ACC112 (cell line): ENCODE measurements at regions not wholly inside any gene's neighbourhood (a gene's known extent, or its start where the extent isn't known, plus 50 kb on each side); places are given as distances from the start of the nearest gene placed in this dataset.
"Not testable (repeated sequence)": the region's sequence is repeated elsewhere in the genome, so short reads cannot be mapped to it uniquely, and the experiment has no call there.

ENCODE experiments used
- H2AFZ ChIP-seq: fragments of 200-600 bp; sonication (generic); one replicate; pipeline ENCODE4 v1.6.0; 2017; ENCODE audit warnings: antibody characterized with exemption, low read length; ENCODE audit not compliant: unreplicated experiment
- H3K27ac ChIP-seq: fragments of 200-600 bp; sonication (generic); 2 replicates; pipeline ENCODE4 v1.5.1; 2014; ENCODE audit warnings: low read depth, mild to moderate bottlenecking, antibody characterized with exemption, low read length, moderate library complexity
- H3K27me3 ChIP-seq: fragments of 200-600 bp; sonication (generic); 2 replicates; pipeline ENCODE4 v1.6.1; 2014; ENCODE audit warnings: mild to moderate bottlenecking, antibody characterized with exemption, low read length, moderate library complexity, mixed read lengths; ENCODE audit not compliant: insufficient read depth
- H3K36me3 ChIP-seq: fragments of 200-600 bp; sonication (generic); 2 replicates; pipeline ENCODE4 v1.6.1; 2016; ENCODE audit warnings: mild to moderate bottlenecking, antibody characterized with exemption, low read length, moderate library complexity, mixed read lengths; ENCODE audit not compliant: insufficient read depth
- H3K4me1 ChIP-seq: fragments of 200-600 bp; sonication (generic); one replicate; pipeline ENCODE4 v1.6.1; 2016; ENCODE audit warnings: low read length, mixed read lengths; ENCODE audit not compliant: insufficient read depth, unreplicated experiment, control insufficient read depth
- H3K4me3 ChIP-seq: fragments of 200-600 bp; sonication (generic); 2 replicates; pipeline ENCODE4 v1.5.1; 2014; ENCODE audit warnings: mild to moderate bottlenecking, low read depth, low read length
- H3K79me2 ChIP-seq: fragments of 200-600 bp; sonication (generic); one replicate; pipeline ENCODE4 v1.6.0; 2016; ENCODE audit warnings: low read length; ENCODE audit not compliant: control insufficient read depth, unreplicated experiment, insufficient read depth

DNA sequence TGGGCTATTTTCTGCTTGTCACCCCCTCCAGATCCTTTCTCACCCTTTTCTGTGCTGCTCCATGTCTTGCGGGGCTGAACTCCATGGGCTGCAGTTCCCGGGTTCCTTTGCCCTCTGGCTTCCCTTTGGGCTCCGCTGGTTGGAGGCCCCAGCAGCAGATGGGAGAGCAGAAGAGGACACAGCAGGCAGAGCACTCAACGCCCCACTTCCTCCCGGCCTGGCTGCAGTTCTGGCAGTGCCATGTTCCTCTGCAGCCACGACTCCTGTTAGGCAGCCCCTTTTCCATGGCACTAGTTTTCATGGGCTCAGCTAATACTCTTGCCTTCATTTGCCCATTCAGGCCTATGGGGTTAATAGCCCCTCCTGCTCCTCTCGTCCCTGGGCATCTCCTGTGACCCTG, 127.1 kb downstream of the TENT5C start:
- no peaks in the 10 kb centered on the region for H3K79me2 ChIP-seq
- H3K36me3 ChIP-seq, result no peaks in the 10 kb centered on the region
- H3K4me1 ChIP-seq, result peaks cover 10% of the 10 kb centered on the region
- no peak overlapping the region for H3K4me3 ChIP-seq
- H2AFZ ChIP-seq, result no peak overlapping the region
- H3K27ac ChIP-seq, result no peak overlapping the region
- peaks cover under 1% of the 10 kb centered on the region; the same call in 1 of the 2 replicates for H3K27me3 ChIP-seq

DNA sequence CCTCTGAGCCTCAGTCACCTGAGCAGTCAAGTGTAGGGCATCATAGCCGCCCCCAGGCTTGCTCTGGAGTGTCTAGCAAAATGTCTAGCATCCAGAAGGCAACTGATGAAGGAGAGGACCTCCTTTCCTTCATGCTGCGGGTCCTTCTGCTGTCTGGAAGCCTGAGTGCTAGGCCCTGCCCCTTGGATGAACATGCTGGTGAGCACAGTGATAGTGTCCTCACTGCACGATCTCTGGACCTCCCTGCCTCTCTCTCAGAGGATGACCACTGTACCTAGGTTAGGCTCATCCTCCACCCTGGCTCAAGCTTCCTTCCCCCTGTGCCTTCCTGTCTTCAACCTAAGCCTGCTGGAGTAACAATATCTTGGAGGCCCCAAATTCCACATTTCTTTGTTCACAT, 128.6 kb downstream of the TENT5C start:
- Histone ChIP-seq H3K27me3 (no peaks in the 10 kb centered on the region), H3K36me3 (no peaks in the 10 kb centered on the region), H2AFZ (peak overlapping the region; percentile 94), H3K27ac (no peak overlapping the region), H3K4me1 (peaks cover 10% of the 10 kb centered on the region), H3K79me2 (no peaks in the 10 kb centered on the region), H3K4me3 (peak overlapping the region; percentile 71; the same call in 1 of the 2 replicates)

DNA sequence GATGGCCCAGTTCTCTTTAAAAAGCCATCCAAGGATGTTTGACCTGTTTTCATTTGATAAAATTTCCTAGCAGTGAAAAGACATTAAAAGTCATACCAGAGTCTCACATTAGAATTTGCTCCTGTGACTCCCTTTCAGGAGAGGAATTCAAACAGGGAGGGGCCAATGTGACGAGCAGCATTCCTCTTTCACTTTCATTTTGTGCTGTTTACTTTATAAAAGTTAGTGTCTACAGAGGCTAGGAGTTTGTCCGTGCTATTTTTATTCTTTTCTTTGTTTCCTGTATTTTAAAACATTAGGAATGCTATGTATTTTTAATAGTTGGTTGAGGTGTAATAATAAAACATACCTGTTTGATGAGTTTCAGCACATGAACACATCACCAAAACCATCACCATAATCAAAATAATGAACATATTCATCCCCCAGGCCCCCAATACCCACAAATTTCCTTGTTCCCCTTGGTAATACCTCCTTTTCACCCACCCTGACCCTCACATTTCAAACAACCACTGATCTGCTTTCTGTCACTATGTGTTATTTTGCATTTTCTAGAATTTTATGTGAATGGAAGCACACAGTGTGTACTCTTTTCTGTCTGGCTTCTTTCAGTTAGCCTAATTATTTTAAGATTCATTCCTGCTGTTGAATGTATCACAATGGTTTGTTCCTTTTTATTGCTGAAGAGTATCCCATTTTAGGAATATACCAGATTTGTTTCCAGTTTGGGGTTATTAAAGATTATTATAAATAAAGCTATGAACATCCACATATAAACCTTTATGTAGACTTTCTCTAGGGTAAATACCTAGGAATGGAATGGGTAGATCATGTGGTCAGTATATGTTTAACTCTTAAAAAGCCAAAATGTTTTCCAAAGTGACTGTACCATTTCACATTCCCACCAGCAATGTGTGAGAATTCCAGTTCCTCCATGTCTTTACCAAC, 129.5 kb downstream of the TENT5C start:
- H3K4me3 ChIP-seq, result peak overlapping the region; percentile 71
- peak overlapping the region; percentile 94 for H2AFZ ChIP-seq
- H3K4me1 ChIP-seq, result peaks cover 10% of the 10 kb centered on the region
- no peaks in the 10 kb centered on the region for H3K79me2 ChIP-seq
- no peaks in the 10 kb centered on the region for H3K36me3 ChIP-seq
- H3K27ac ChIP-seq, result peak overlapping the region; percentile 22; the same call in 1 of the 2 replicates
- H3K27me3 ChIP-seq, result no peaks in the 10 kb centered on the region

DNA sequence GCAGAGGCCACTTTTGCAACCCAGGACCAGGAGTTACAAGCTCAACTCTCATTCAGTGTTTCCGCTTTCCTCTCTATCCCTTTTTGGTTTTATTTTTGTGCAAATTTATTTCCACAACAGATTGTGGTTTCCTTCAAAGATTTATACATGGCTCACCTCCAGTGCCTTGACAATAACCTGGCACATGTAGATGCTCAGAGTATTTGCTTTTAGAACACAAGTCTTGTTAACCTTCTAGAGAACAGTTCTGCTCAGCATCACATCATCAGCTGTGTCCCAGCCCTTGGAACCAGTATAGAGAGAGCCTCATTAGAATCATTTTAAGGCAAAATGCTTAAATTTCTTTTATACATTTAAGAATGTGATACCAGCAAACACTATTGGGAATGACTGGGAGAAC, 133.7 kb downstream of the TENT5C start:
- Histone ChIP-seq H3K79me2 (no peaks in the 10 kb centered on the region), H3K36me3 (no peaks in the 10 kb centered on the region), H3K27ac (no peak overlapping the region), H3K4me1 (peaks cover 9% of the 10 kb centered on the region), H3K4me3 (no peak overlapping the region), H3K27me3 (no peaks in the 10 kb centered on the region), H2AFZ (no peak overlapping the region)

GRCh38 chr1:117740496-117740895, 134.6 kb downstream of the TENT5C start:
- Histone ChIP-seq H2AFZ (no peak overlapping the region), H3K36me3 (no peaks in the 10 kb centered on the region), H3K27me3 (no peaks in the 10 kb centered on the region), H3K4me3 (no peak overlapping the region), H3K4me1 (peaks cover 3% of the 10 kb centered on the region), H3K79me2 (no peaks in the 10 kb centered on the region), H3K27ac (no peak overlapping the region)

DNA sequence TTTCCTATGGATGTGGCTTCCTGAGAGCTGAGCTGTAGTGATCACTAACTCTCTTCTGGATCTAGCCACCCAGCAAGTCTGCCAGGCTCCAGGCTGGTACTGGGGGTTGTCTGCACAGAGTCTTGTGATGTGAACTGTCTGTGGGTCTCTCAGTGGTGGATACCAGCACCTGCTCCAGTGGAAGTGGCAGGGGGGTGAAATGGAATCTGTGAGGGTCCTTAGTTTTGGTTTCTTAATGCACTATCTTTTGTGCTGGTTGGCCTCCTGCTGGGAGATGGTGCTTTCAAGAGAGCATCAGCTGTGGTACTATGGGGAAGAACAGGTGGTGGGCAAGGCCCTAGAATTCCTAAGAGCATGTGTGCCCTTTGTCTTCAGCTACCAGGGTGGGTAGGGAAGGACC, 140.7 kb downstream of the TENT5C start:
- not testable (repeated sequence) for H3K4me1 ChIP-seq, H2AFZ ChIP-seq, H3K27ac ChIP-seq, H3K36me3 ChIP-seq, H3K4me3 ChIP-seq, H3K79me2 ChIP-seq
- H3K27me3 ChIP-seq, result peaks cover 12% of the 10 kb centered on the region; the same call in 1 of the 2 replicates

DNA sequence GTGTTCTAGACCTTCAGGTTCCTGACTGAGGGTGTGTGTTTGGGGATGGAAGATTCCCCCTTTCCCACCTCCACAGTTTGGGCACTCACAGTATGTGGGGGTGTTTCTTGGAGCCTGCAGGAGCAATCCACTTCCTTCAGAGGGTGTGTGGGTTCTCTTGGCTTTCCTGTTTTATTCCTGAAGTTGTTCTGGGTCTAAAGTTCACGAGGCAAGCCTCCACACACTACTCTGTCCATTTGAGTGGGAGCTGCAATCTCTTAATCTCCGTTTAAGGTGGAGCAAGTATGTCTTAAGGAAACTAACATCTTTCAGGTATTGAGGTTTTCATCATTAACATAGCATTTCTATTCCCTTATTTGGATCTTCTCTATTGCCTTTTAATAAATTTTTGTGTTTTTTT, 141.8 kb downstream of the TENT5C start:
- no peak overlapping the region for H3K4me3 ChIP-seq
- H3K27me3 ChIP-seq, result peaks cover 12% of the 10 kb centered on the region; the same call in 1 of the 2 replicates
- H2AFZ ChIP-seq, result no peak overlapping the region
- peaks cover 6% of the 10 kb centered on the region for H3K4me1 ChIP-seq
- H3K27ac ChIP-seq, result no peak overlapping the region
- H3K79me2 ChIP-seq, result no peaks in the 10 kb centered on the region
- no peaks in the 10 kb centered on the region for H3K36me3 ChIP-seq

DNA sequence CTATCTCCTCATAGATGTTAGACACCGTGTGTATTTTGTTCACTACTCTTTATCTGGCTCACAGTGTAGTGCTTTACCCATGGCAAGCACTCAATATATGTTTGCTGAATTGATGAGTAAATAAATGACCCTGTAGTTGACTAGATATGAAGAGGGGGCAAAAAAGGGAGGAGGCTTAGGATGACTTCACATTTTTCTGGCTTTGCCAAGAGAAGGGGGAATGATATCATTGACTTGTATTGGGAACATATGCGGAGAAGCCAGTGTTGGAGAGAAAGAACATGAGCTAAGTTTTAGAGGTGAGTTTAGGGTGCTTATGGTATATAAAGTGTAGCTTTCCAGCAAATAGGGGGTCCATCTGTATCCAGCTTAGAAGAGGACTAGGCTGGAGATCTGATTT, 145.5 kb downstream of the TENT5C start:
- H2AFZ ChIP-seq, result no peak overlapping the region
- no peaks in the 10 kb centered on the region for H3K79me2 ChIP-seq
- H3K27me3 ChIP-seq, result peaks cover 12% of the 10 kb centered on the region; the same call in 1 of the 2 replicates
- peaks cover 20% of the 10 kb centered on the region for H3K4me1 ChIP-seq
- H3K27ac ChIP-seq, result no peak overlapping the region
- no peaks in the 10 kb centered on the region for H3K36me3 ChIP-seq
- no peak overlapping the region for H3K4me3 ChIP-seq

GRCh38 chr1:117752661-117753060, 146.8 kb downstream of the TENT5C start:
- Histone ChIP-seq H3K79me2 (no peaks in the 10 kb centered on the region), H3K27ac (no peak overlapping the region), H3K4me3 (no peak overlapping the region), H3K36me3 (no peaks in the 10 kb centered on the region), H3K4me1 (peaks cover 25% of the 10 kb centered on the region), H2AFZ (no peak overlapping the region), H3K27me3 (peaks cover 12% of the 10 kb centered on the region; the same call in 1 of the 2 replicates)

DNA sequence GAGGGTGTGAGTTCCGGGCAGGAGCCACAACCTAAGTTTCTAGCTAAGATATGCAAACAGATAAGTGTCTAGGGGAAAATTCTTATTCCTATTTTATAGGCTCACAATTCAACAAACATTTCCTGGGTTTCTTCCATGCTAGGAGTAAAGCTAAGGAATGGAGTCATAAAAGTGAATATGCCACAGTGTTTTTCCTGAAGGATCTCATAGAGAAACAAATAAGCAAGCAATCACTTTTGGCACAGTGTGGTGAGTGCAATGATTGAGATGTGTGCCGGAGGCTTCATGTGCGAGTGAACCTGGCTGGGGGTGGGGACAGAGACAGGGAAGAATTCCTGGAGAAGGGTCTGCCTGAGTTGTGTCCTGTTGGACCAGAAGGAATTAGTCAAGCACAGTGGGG, 147.4 kb downstream of the TENT5C start:
- Histone ChIP-seq H3K27ac (no peak overlapping the region), H3K4me3 (peak overlapping the region; percentile 68), H3K79me2 (no peaks in the 10 kb centered on the region), H2AFZ (peak overlapping the region; percentile 1), H3K4me1 (peaks cover 31% of the 10 kb centered on the region), H3K27me3 (peaks cover 10% of the 10 kb centered on the region; the same call in 1 of the 2 replicates), H3K36me3 (no peaks in the 10 kb centered on the region)

DNA sequence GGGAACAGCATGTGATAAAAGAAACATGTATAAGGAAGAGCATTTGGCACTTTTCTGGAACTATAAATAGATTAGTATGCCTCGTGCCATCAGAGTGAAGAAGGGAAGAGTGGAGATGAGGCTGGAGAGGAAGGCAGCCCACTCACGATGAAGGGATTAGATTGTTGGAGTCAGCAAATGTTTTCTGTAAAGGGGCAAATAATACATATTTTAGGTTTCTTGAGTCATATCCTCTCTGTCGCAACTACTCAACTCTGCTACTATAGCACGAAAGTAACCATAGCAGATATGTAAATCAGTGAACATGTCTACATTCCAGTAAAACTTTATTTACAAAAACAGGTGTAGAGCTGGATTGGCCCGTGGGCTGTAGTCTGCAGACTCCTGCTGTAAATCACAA, 147.8 kb downstream of the TENT5C start:
- Histone ChIP-seq H3K27ac (no peak overlapping the region; the same call in 1 of the 2 replicates), H2AFZ (peak overlapping the region; percentile 67), H3K36me3 (no peaks in the 10 kb centered on the region), H3K27me3 (peaks cover 7% of the 10 kb centered on the region; the same call in 1 of the 2 replicates), H3K79me2 (no peaks in the 10 kb centered on the region), H3K4me3 (peak overlapping the region; percentile 68), H3K4me1 (peaks cover 34% of the 10 kb centered on the region)
